ENCODE measurements at regions not wholly inside any gene's neighbourhood (a gene's known extent, or its start where the extent isn't known, plus 50 kb on each side); places are given as distances from the start of the nearest gene placed in this dataset.

- no peak for DNase-seq
Observed at GRCh38 chr13:22700246-22700887, 480.4 kb upstream of the SGCG start.

- DNase-seq = no peak
Observed at GRCh38 chr13:22703601-22704209, 477.1 kb upstream of the SGCG start.

DNA sequence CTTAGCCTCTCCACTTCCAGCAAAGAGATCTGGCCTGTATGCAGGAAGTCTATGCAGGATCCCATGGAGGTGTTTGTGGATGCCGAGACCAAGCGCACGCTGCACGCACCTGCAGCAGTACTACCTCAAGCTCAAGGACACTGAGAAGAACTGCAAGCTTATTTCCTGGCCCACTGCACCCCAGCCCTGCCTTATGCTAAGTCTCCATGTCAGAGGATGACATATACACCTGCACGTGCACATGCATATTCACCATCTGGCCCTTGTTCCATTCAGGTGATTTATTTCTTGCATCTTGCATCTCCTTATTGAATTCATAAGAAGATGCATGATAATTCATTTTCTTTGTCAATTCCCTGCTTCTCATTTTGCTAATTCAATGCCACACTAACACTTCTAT is 472.8 kb upstream of the SGCG start:
- no peak for DNase-seq

GRCh38 chr13:22717036-22717435 is 463.7 kb upstream of the SGCG start:
- DNase-seq = no peak

GRCh38 chr13:22726726-22727125 is 454.1 kb upstream of the SGCG start:
- no peak for DNase-seq

DNA sequence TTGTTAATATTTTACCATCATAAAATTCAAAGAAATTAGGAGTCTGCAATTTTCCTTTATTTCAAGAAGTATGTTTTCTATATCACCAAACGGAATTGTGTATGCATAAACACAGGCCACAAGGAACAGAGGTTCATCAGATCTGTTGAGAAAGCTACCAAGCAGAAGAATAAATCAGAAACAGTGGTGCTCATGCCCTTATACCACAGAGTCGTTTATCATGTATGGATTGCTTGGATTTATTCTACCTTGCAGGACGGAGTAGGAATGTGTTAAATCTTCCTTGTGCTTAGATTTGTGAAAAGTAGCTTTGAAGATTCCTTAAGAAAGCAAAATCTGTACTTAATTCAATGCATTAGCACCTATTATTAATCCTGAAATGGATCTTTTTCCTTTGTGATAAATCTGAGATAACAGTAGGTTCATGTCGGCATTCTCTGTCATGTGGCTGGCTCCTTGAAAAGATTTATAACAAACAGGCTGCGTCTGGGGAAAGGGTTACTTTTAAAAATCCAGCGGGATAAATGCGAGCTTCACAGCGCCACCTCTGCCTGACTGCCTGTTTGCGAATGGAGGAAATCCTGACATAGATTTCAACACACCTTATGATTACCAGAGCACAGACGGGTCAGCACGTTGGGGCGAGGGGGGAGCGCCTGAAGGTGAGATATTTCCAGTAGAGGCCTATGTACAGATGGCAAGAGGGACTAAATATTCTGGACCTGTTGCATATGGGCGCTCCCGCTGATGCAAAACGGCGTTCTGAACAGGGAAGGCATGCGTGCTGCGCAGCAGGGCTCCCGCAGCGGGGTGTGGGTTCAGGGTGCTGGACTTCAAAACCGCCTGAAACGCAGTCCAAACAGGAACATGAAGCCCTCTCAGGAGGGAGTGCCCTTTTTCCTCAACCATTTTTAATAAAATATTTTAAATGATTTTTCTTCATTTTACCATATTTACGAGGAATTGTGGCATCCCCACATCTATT is 445.5 kb upstream of the SGCG start:
- DNase-seq = no peak

DNA sequence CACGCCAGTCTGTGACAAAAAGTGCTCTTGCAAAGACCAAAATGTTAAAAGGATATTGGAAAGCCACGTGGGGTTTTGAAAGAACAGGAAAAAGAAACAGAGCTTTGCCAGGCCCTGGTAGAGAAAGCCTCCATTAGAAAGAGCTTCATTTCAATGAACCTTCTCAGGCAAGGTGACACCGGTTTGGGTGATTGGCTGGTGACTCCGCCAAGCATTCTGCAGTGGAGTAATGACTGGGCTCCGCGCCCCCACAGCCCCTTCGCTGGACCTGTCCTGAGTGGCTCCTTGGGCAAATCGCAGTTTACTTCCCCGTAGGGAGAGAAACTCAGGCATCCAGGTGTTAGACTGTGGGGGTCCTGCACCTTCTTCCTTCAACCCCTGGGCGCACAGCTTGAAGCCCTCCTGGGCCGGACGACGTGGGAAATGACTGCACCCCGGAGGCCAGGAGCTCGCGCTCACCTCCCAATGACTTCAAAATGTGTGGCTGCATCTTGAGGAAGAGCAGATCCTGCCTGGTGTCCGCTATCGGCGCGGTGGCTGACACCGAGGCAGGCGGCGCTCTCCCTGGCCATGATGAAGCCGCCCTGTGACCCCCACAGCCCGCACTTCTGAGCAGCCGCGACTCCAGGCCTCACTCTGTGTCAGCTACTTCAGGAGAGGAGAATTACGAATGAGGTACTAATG is 444.6 kb upstream of the SGCG start:
- DNase-seq = no peak

- DNase-seq = no peak
Observed at GRCh38 chr13:22736768-22737092, 444.0 kb upstream of the SGCG start.

DNA sequence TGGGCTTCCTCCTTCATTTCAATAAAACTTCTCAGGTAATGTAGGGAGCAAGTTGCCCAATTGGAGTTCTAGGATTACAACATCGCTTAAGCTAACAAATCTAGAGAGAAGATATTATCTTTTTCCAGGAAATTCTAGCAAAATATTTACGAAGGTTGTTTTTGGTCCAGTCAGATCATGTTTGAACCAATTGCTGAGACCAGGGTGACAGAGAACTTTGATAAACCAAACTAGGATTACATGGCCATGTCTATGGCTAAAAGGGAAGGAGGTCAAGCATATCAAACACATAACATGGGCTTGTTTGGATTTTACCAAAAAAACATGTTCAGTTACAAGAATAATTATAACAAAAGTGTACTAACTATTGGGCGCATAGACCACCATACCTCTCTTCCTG is 442.4 kb upstream of the SGCG start:
- DNase-seq = no peak

- DNase-seq = no peak
Observed at GRCh38 chr13:22740264-22740663, 440.5 kb upstream of the SGCG start.

GRCh38 chr13:22744688-22745452 is 435.9 kb upstream of the SGCG start:
- DNase-seq = no peak

GRCh38 chr13:22748866-22749577 is 431.8 kb upstream of the SGCG start:
- no peak for DNase-seq

GRCh38 chr13:22749626-22750025 is 431.2 kb upstream of the SGCG start:
- DNase-seq = no peak

GRCh38 chr13:22757530-22758120 is 423.2 kb upstream of the SGCG start:
- DNase-seq = no peak

GRCh38 chr13:22758245-22758644 is 422.5 kb upstream of the SGCG start:
- no peak for DNase-seq

DNA sequence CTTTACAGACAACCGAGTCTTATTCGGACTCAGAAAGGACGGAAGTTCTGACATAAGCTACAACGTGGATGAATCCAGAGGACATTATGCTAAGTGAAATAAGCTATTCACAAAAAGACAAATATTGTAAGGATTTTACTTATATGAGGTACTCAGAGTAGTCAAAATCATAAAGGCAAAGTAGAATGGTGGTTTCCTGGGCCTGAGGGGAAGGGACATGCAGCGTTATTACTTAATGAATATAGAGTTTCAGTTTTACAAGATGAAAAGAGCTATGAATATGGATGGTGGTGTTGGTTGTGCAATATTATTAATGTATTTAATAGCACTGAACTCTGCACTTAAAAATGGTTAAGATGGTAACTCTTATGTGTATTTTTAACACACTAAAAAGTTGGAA is 419.1 kb upstream of the SGCG start:
- no peak for DNase-seq

- no peak for DNase-seq
Observed at GRCh38 chr13:22765547-22765946, 415.2 kb upstream of the SGCG start.

DNA sequence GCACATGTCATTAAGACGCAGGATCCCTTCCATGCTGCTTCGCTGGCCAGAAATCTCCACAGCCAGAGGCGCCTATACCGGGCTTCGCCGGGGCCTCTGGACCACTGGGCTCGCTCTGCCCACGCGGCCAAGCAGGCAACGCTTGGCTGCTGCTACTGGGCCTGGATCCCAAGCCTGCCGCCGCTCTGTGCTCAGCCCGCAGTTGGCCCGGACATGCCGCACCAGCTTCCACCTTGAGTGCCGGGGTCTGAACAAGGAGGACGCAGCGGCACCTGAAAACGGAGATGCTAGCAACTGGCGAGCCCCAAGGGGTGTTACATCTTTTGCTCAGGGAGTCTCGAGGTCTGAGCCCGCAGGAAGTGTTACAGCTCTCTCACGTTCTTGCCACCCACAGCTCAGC is 409.9 kb upstream of the SGCG start:
- DNase-seq = no peak

- no peak for DNase-seq
Observed at GRCh38 chr13:22773465-22773864, 407.3 kb upstream of the SGCG start.

DNA sequence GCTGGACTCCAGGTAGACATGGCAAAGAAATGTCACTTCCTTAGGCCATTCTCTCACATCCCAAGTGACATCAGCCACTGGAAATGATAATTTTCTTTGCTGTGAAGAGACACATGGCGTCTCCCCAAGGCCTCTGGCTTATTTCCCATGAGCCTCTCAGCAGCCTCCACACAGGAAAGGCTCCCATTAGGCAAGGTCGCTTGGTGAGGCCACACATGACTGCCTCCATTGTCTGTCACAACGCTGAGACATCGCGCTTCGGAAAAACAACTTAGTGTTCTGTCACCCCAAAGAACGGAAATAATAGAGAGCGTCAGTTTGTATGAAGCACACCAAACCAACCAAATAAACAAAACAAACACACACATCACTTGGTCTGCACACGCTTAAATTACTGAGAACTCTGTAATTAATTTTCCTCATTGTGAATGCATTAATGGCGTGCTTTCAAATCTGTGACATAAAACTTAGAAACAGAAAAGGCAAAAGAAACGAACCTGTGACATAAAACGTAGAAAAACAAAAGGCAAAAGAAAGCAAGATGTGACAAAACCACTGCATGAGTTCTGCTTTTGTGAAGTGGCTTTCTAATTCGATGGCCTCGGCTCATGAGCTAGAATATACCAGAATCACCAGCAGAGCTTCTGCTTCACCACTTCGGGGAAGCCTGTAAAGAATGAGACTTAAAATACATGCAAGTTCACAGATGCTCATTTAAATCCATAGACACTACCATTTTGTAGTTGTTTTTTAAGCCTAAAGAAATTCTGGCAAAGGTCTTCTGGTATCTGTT is 404.2 kb upstream of the SGCG start:
- no peak for DNase-seq

GRCh38 chr13:22777207-22777606 is 403.6 kb upstream of the SGCG start:
- no peak for DNase-seq

Data from activated CD4-positive, alpha-beta T cell treated with anti-CD3 and anti-CD28 coated beads for 4 hours (primary cell).